K562 (cell line): ENCODE measurements at regions not wholly inside any gene's neighbourhood (a gene's known extent, or its start where the extent isn't known, plus 50 kb on each side); places are given as distances from the start of the nearest gene placed in this dataset.

Experiments used
- ATAC-seq: fragments of 200-7000 bp; cut with Tn5 transposase; 3 replicates; pipeline ENCODE4 v1.9.1; 2020; ENCODE audit warnings: moderate library complexity
- BruUV-seq: library from RNA; stranded (reverse); fragments of 400-500 nt; replicated peaks from 2 replicates; lab custom pipeline; 2021; lab: Mats Ljungman, UMichigan
- CTCF ChIA-PET: fragments of 300-600 bp; formaldehyde crosslinking; extraction: SDS; loops from one replicate; lab custom pipeline; 2021; ENCODE audit warnings: low intra/inter-chr PET ratio; lab: Yijun Ruan, JAX
- POLR2A ChIA-PET: fragments of 300-600, 350-650 bp; sonication (Branson Sonifier 250); formaldehyde crosslinking; extraction: SDS; loops from one replicate; lab custom pipeline; 2021; ENCODE audit warnings: antibody characterized with exemption, inconsistent platforms; lab: Yijun Ruan, JAX
- DNase-seq, 4 experiments: peaks; one replicate each; pipeline versions ENCODE4 v3.0.0 to v3.0.0-alpha.2; 2011 to 2018; ENCODE audit warnings: low spot score in 3 of 4, mixed read lengths in 3 of 4; ENCODE audit errors: extremely low read depth in 1 of 4
- FAIRE-seq: peaks from 2 replicates; lab custom pipeline; 2011; peaks lifted over from hg19 to GRCh38; lab: Jason Lieb, UNC
- H2AFZ ChIP-seq: 2 replicates; pipeline ENCODE4 v1.6.0; 2011; ENCODE audit warnings: low read depth, low read length, control low read depth, inconsistent platforms
- H3K27ac ChIP-seq: fragments of 200-600 bp; 3 replicates; pipeline ENCODE4 v1.8.0; 2011; ENCODE audit warnings: low read depth, mild to moderate bottlenecking, control low read depth, inconsistent platforms, low read length, moderate library complexity, mixed read lengths; ENCODE audit errors: extremely low read depth
- H3K27me3 ChIP-seq, 2 experiments: fragments of 300-600 bp in 1 of 2; 2 replicates in 1 of 2; 3 replicates in 1 of 2; pipeline versions ENCODE4 v1.6.0 to v1.8.0; 2011; ENCODE audit warnings: inconsistent platforms in 2 of 2, low read length in 2 of 2, mild to moderate bottlenecking in 1 of 2, mixed read lengths in 1 of 2, moderate library complexity in 1 of 2; ENCODE audit not compliant: control insufficient read depth in 2 of 2, insufficient read depth in 2 of 2
- H3K36me3 ChIP-seq: fragments of 300-600 bp; 3 replicates; pipeline ENCODE4 v1.8.0; 2011; ENCODE audit warnings: mild to moderate bottlenecking, low read length, inconsistent platforms; ENCODE audit not compliant: control insufficient read depth, insufficient read depth
- H3K4me1 ChIP-seq, 2 experiments: fragments of 200-600 bp in 1 of 2; replicated peaks in 1 of 2; 2 replicates in 1 of 2; 3 replicates in 1 of 2; pipeline versions ENCODE4 v1.5.1 to v1.8.0; 2011; ENCODE audit warnings: inconsistent platforms in 2 of 2, low read length in 2 of 2, mild to moderate bottlenecking in 1 of 2, mixed read lengths in 1 of 2, moderate library complexity in 1 of 2; ENCODE audit not compliant: control insufficient read depth in 2 of 2, insufficient read depth in 2 of 2
- H3K4me2 ChIP-seq: 2 replicates; pipeline ENCODE4 v1.6.1; 2011; ENCODE audit warnings: low read length, control low read depth, inconsistent platforms, mixed read lengths; ENCODE audit not compliant: insufficient read depth
- H3K4me3 ChIP-seq: fragments of 200-600 bp; sonication (generic), shearing (Covaris generic); 2 replicates; pipeline ENCODE4 v1.5.1; 2016; ENCODE audit warnings: control low read depth, inconsistent platforms
- H3K79me2 ChIP-seq: fragments of 200-600 bp; 3 replicates; pipeline ENCODE4 v1.8.0; 2011; ENCODE audit warnings: low read length, inconsistent platforms; ENCODE audit not compliant: control insufficient read depth, insufficient read depth
- H3K9ac ChIP-seq, 2 experiments: 2 replicates each; pipeline versions ENCODE4 v1.6.0 to v1.6.1; 2011; ENCODE audit warnings: low read depth in 2 of 2, low read length in 2 of 2, control low read depth in 1 of 2, inconsistent platforms in 1 of 2, mild to moderate bottlenecking in 1 of 2, mixed read lengths in 1 of 2; ENCODE audit not compliant: insufficient read depth in 1 of 2
- H3K9me1 ChIP-seq: one replicate; pipeline ENCODE4 v1.6.0; 2011; ENCODE audit warnings: inconsistent platforms, mild to moderate bottlenecking, low read length, moderate library complexity; ENCODE audit not compliant: control insufficient read depth, insufficient read depth
- H3K9me3 ChIP-seq: replicated peaks from 2 replicates; pipeline ENCODE4 v1.5.1; 2011; ENCODE audit warnings: low read depth, low read length, inconsistent platforms; ENCODE audit not compliant: control insufficient read depth, insufficient read depth
- H4K20me1 ChIP-seq: replicated peaks from 2 replicates; pipeline ENCODE4 v1.6.1; 2011; ENCODE audit warnings: low read length, inconsistent platforms, mixed read lengths; ENCODE audit not compliant: control insufficient read depth, insufficient read depth
- GABPA ChIP-seq: fragments of 200-800 bp; sonication (Bioruptor generic); conservative IDR thresholded peaks from 2 replicates; pipeline ENCODE4 v1.6.1; 2016; ENCODE audit warnings: low read depth, missing genetic modification characterization, missing compliant biosample characterization
- HEY1 ChIP-seq: fragments of 250-450 bp; sonication (Bioruptor Pico); IDR thresholded peaks from 2 replicates; pipeline ENCODE4 v1.5.0; 2020; ENCODE audit warnings: mild to moderate bottlenecking, moderate library complexity, borderline replicate concordance
- MTA1 ChIP-seq: fragments of 450-650 bp; IDR thresholded peaks from 2 replicates; pipeline ENCODE4 v1.6.1; 2017; ENCODE audit warnings: borderline replicate concordance
- RAD21 ChIP-seq, 2 experiments: fragments of 250-450 bp in 1 of 2; fragments of 450-650 bp in 1 of 2; sonication (Bioruptor Pico) in 1 of 2; formaldehyde crosslinking in 1 of 2; IDR thresholded peaks in 1 of 2; conservative IDR thresholded peaks in 1 of 2; 2 replicates each; pipeline versions ENCODE4 v1.4.0 to v1.8.0; 2020 to 2022; ENCODE audit warnings: mild to moderate bottlenecking in 2 of 2, moderate library complexity in 1 of 2
- YY1 ChIP-seq, 3 experiments: IDR thresholded peaks; 2 replicates each; pipeline ENCODE4 v1.6.1; 2011; ENCODE audit warnings: low read length in 2 of 3, mild to moderate bottlenecking in 2 of 3, moderate library complexity in 2 of 3, borderline replicate concordance in 1 of 3, control low read depth in 1 of 3, low read depth in 1 of 3; ENCODE audit not compliant: insufficient read depth in 3 of 3, insufficient replicate concordance in 2 of 3, control insufficient read depth in 1 of 3, insufficient read length in 1 of 3; ENCODE audit errors: extremely low read depth in 1 of 3
- ZBTB2 ChIP-seq: fragments of 450-650 bp; IDR thresholded peaks from 2 replicates; pipeline ENCODE4 v1.6.1; 2016; ENCODE audit warnings: antibody characterized with exemption
- ZBTB43 ChIP-seq: sonication (generic); formaldehyde crosslinking; IDR thresholded peaks from 2 replicates; pipeline ENCODE4 v1.8.0; 2023; ENCODE audit warnings: mild to moderate bottlenecking, missing genetic modification reagents
- ZNF644 ChIP-seq: fragments of 200-800 bp; sonication (Bioruptor generic); IDR thresholded peaks from 2 replicates; pipeline ENCODE4 v1.6.1; 2016; ENCODE audit warnings: low read depth, missing genetic modification characterization, missing compliant biosample characterization
- ZZZ3 ChIP-seq: fragments of 450-650 bp; IDR thresholded peaks from 2 replicates; pipeline ENCODE4 v1.6.1; 2016; ENCODE audit warnings: antibody characterized with exemption, mild to moderate bottlenecking, moderate library complexity
- in situ Hi-C: fragments of 300-500 bp; cut with MboI; formaldehyde crosslinking; loops from 4 replicates; pipeline ENCODE4 v1.15.0; 2018; ENCODE audit warnings: inconsistent platforms, mixed read lengths
- intact Hi-C: fragments of 100-400 bp; cut with micrococcal nuclease; formaldehyde crosslinking; loops from 2 replicates; pipeline ENCODE4 v1.14.2; 2022
- TF ChIP-seq, protein P1 (sequence below): IDR thresholded peaks from 3 replicates; pipeline ENCODE4 v1.6.1; 2011; ENCODE audit warnings: borderline replicate concordance, mild to moderate bottlenecking, moderate library complexity; ENCODE audit not compliant: insufficient read length; ENCODE audit errors: extremely low read depth

- TF ChIP-seq GABPA (tag) = no peak
- no peak for TF ChIP-seq MTA1
- TF ChIP-seq RAD21 (CRISPR knock-in tag; conservative IDR thresholded peaks at IDR 0.05 in 1 of 2, IDR thresholded peaks at IDR 0.05 in 1 of 2) = peak; percentile 30 to 62; a peak in 3 of 4 replicates
Observed at GRCh38 chr4:123661080-123661737, 264.6 kb downstream of the SPRY1 start (continued).

DNA sequence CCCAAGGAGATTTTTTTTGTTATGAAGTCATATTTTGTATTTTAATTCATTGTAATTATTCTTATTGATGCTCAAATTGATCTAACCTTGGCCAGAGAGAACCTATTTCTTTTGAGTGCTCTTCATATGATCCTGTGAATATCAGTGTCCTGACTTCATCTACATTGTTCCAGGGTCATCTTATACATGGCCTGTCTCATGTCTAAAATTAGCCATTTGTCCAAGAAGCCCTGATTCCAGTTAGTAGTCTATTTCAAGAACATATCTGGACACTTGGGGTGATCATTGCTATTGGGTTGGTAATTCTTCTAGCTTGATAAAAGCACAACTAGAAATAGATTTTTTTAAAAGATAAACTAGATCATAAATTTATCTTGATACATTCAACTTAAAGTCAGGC lies 266.2 kb downstream of the SPRY1 start:
- FAIRE-seq = no peak
- Histone ChIP-seq H3K36me3 (no peaks in the 10 kb centered on the region), H3K9me3 (no peaks in the 10 kb centered on the region), H3K79me2 (no peaks in the 10 kb centered on the region), H3K4me3 (no peak overlapping the region), H4K20me1 (no peaks in the 10 kb centered on the region), H3K27me3 (0 out of 5 replicates have a peak, but pooled peaks cover 0 to 4% of the 10 kb centered on the region in 2 experiments), H3K4me1 (no peaks in the 10 kb centered on the region; a peak in 1 of 5 replicates), H3K9me1 (no peaks in the 10 kb centered on the region), H3K9ac (no peak overlapping the region)
- no peak for ATAC-seq
- BruUV-seq = no TSS peak
- intact Hi-C loops = loop anchor here (10.0 kb wide), 1 partner anchor 1058 kb away; no protein-coding TSS in a partner anchor
- POLR2A ChIA-PET = interaction anchor here (0.7 kb wide), 1 partner anchor 110 kb away, joined by 3 read pairs; no protein-coding TSS in a partner anchor
- no peak for DNase-seq
- CTCF ChIA-PET = no interaction called here
- no peak for TF ChIP-seq ZBTB2
- no peak for TF ChIP-seq HEY1 (CRISPR knock-in tag)
- TF ChIP-seq YY1 (IDR thresholded peaks at IDR 0.05; ENCODE audit: borderline replicate concordance in 1 of 3, control insufficient read depth in 1 of 3, extremely low read depth in 1 of 3, insufficient read depth in 3 of 3, insufficient read length in 1 of 3, insufficient replicate concordance in 2 of 3, low read depth in 1 of 3, low read length in 2 of 3) = no peak
- TF ChIP-seq ZNF644 (tag) = no peak
- TF ChIP-seq, protein P1, sequence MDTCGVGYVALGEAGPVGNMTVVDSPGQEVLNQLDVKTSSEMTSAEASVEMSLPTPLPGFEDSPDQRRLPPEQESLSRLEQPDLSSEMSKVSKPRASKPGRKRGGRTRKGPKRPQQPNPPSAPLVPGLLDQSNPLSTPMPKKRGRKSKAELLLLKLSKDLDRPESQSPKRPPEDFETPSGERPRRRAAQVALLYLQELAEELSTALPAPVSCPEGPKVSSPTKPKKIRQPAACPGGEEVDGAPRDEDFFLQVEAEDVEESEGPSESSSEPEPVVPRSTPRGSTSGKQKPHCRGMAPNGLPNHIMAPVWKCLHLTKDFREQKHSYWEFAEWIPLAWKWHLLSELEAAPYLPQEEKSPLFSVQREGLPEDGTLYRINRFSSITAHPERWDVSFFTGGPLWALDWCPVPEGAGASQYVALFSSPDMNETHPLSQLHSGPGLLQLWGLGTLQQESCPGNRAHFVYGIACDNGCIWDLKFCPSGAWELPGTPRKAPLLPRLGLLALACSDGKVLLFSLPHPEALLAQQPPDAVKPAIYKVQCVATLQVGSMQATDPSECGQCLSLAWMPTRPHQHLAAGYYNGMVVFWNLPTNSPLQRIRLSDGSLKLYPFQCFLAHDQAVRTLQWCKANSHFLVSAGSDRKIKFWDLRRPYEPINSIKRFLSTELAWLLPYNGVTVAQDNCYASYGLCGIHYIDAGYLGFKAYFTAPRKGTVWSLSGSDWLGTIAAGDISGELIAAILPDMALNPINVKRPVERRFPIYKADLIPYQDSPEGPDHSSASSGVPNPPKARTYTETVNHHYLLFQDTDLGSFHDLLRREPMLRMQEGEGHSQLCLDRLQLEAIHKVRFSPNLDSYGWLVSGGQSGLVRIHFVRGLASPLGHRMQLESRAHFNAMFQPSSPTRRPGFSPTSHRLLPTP = no peak
- TF ChIP-seq ZZZ3 = no peak
- no peak for TF ChIP-seq ZBTB43 (CRISPR knock-in tag)
- TF ChIP-seq, all 486 proteins: peak for 0
- Histone ChIP-seq H3K4me2 (no peak overlapping the region), H2AFZ (no peak overlapping the region), H3K27ac (no peak overlapping the region)
- in situ Hi-C loops = no loop called here
